Fibroblast of pulmonary artery (primary cell): ENCODE measurements at regions not wholly inside any gene's neighbourhood (a gene's known extent, or its start where the extent isn't known, plus 50 kb on each side); places are given as distances from the start of the nearest gene placed in this dataset.

Experiments
- DNase-seq: peaks from one replicate; pipeline ENCODE4 v3.0.0-alpha.2; 2010; ENCODE audit warnings: low read depth
- H3K4me3 ChIP-seq: replicated peaks from 2 replicates; pipeline ENCODE4 v1.5.1; 2011; ENCODE audit warnings: low read depth, mild to moderate bottlenecking, control low read depth, low read length, moderate library complexity
- CTCF ChIP-seq: IDR thresholded peaks from 2 replicates; pipeline ENCODE4 v1.5.1; 2011; ENCODE audit warnings: mild to moderate bottlenecking, control low read depth, low read length, inconsistent platforms; ENCODE audit errors: missing control alignments

- peak; percentile 38 for DNase-seq
- H3K4me3 ChIP-seq = no peak overlapping the region
- TF ChIP-seq CTCF = no peak
Observed at GRCh38 chr13:32883474-32883873, 132.7 kb upstream of the KL start.

GRCh38 chr13:32887617-32888016, 128.6 kb upstream of the KL start:
- TF ChIP-seq CTCF = no peak
- no peak for DNase-seq

GRCh38 chr13:32889986-32890565, 126.1 kb upstream of the KL start:
- H3K4me3 ChIP-seq = no peak overlapping the region
- TF ChIP-seq CTCF = no peak
- DNase-seq = no peak

More at GRCh38 chr13:32887617-32888016, 128.6 kb upstream of the KL start:
- H3K4me3 ChIP-seq = no peak overlapping the region

- DNase-seq = no peak
- no peak for TF ChIP-seq CTCF
- no peak overlapping the region for H3K4me3 ChIP-seq
Observed at GRCh38 chr13:32893176-32893575, 123.0 kb upstream of the KL start.

- no peak for TF ChIP-seq CTCF
- DNase-seq = peak; percentile 83
- no peak overlapping the region for H3K4me3 ChIP-seq
Observed at GRCh38 chr13:32894589-32895001, 121.6 kb upstream of the KL start.

GRCh38 chr13:32895296-32895695, 120.9 kb upstream of the KL start:
- DNase-seq = no peak
- no peak overlapping the region for H3K4me3 ChIP-seq
- TF ChIP-seq CTCF = no peak

GRCh38 chr13:32897296-32897695, 118.9 kb upstream of the KL start:
- DNase-seq = no peak
- no peak for TF ChIP-seq CTCF
- no peak overlapping the region for H3K4me3 ChIP-seq
